Umbilical cord (tissue), 1 donor: ENCODE measurements at regions not wholly inside any gene's neighbourhood (a gene's known extent, or its start where the extent isn't known, plus 50 kb on each side); places are given as distances from the start of the nearest gene placed in this dataset.

Experiments used
- DNase-seq: peaks from one replicate; pipeline ENCODE4 v3.0.0-alpha.2; 2015; ENCODE audit warnings: low spot score

GRCh38 chr10:78868456-78868855 is 200.3 kb upstream of the ZMIZ1 start:
- no peak for DNase-seq

GRCh38 chr10:78868861-78869260 is 199.9 kb upstream of the ZMIZ1 start:
- DNase-seq = no peak

- DNase-seq = no peak
These were observed 199.0 kb upstream of the ZMIZ1 start for GRCh38 chr10:78869508-78870454.

GRCh38 chr10:78870458-78870857 is 198.3 kb upstream of the ZMIZ1 start:
- DNase-seq = no peak

- no peak for DNase-seq
These were observed 197.0 kb upstream of the ZMIZ1 start for GRCh38 chr10:78871796-78872195.

- DNase-seq = no peak
These were observed 195.4 kb upstream of the ZMIZ1 start for GRCh38 chr10:78873413-78873812.

- DNase-seq = no peak
These were observed 193.4 kb upstream of the ZMIZ1 start for GRCh38 chr10:78875331-78875877.

GRCh38 chr10:78875932-78876331 is 192.8 kb upstream of the ZMIZ1 start:
- DNase-seq = no peak

- DNase-seq = peak; percentile 17
These were observed 192.3 kb upstream of the ZMIZ1 start for GRCh38 chr10:78876449-78876848.

GRCh38 chr10:78879621-78880020 is 189.1 kb upstream of the ZMIZ1 start:
- DNase-seq = no peak

- DNase-seq = no peak
These were observed 182.6 kb upstream of the ZMIZ1 start for GRCh38 chr10:78886129-78886528.

- no peak for DNase-seq
These were observed 179.2 kb upstream of the ZMIZ1 start for GRCh38 chr10:78889536-78890063.

GRCh38 chr10:78890506-78890905 is 178.3 kb upstream of the ZMIZ1 start:
- DNase-seq = no peak

GRCh38 chr10:78891741-78892140 is 177.0 kb upstream of the ZMIZ1 start:
- DNase-seq = no peak

- no peak for DNase-seq
These were observed 176.2 kb upstream of the ZMIZ1 start for GRCh38 chr10:78892338-78893176.

GRCh38 chr10:78893217-78893616 is 175.5 kb upstream of the ZMIZ1 start:
- no peak for DNase-seq

GRCh38 chr10:78894089-78894840 is 174.5 kb upstream of the ZMIZ1 start:
- DNase-seq = no peak

- no peak for DNase-seq
These were observed 173.9 kb upstream of the ZMIZ1 start for GRCh38 chr10:78894841-78895195.

GRCh38 chr10:78895469-78895868 is 173.3 kb upstream of the ZMIZ1 start:
- DNase-seq = no peak

- no peak for DNase-seq
These were observed 172.4 kb upstream of the ZMIZ1 start for GRCh38 chr10:78896159-78896928.
